ENCODE measurements at regions not wholly inside any gene's neighbourhood (a gene's known extent, or its start where the extent isn't known, plus 50 kb on each side); places are given as distances from the start of the nearest gene placed in this dataset.

DNA sequence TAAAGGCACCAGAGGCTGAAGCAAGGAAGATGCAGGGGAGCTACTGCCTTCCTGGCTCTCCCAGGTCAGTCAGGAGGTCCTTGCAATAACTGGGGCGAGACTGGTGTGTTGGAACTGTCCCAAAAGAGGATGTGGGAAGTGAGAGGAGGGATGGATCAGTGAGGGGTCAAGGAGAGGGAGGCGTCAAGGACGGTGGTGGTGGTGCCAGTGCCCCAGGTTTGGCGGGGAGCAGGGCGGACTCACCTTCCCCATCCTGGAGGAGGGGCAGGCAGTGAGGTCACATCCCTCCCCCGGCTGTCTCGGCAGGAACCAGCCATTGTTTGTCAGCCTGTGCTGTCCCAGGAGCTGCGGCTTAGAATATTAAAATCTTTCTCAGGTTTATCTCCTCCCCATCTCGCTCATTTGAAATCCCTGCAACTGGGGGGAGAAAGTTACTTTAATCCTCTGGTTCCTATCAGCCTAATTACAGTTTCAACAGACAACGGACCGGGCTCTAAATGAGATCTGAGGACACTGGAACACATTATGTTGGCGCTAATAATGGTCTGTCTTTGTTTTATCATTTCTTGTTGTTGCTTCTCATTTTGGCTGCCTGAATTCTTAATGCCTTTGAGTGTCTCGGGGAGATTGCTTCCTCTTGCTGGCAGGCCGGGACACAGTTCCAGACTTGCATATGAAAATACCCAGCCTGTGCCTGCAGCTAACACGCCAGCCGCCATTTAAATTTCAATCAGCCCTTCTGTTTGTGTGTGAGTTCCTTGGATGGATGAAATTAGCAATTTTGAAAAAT lies 387.5 kb downstream of the RPS24 start:
- TF ChIP-seq, protein P1, sequence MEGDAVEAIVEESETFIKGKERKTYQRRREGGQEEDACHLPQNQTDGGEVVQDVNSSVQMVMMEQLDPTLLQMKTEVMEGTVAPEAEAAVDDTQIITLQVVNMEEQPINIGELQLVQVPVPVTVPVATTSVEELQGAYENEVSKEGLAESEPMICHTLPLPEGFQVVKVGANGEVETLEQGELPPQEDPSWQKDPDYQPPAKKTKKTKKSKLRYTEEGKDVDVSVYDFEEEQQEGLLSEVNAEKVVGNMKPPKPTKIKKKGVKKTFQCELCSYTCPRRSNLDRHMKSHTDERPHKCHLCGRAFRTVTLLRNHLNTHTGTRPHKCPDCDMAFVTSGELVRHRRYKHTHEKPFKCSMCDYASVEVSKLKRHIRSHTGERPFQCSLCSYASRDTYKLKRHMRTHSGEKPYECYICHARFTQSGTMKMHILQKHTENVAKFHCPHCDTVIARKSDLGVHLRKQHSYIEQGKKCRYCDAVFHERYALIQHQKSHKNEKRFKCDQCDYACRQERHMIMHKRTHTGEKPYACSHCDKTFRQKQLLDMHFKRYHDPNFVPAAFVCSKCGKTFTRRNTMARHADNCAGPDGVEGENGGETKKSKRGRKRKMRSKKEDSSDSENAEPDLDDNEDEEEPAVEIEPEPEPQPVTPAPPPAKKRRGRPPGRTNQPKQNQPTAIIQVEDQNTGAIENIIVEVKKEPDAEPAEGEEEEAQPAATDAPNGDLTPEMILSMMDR (conservative IDR thresholded peaks at IDR 0.05; ENCODE audit: low read depth, low read length), result no peak
- TF ChIP-seq EZH2 (IDR thresholded peaks at IDR 0.05; ENCODE audit: low read length, unreplicated experiment), result no peak

Data from PC-3 (cell line).